ENCODE measurements at regions not wholly inside any gene's neighbourhood (a gene's known extent, or its start where the extent isn't known, plus 50 kb on each side); places are given as distances from the start of the nearest gene placed in this dataset.
A peak's percentile ranks its signal among the peaks of the same experiment; 100 is the strongest.
"Not testable (repeated sequence)": the region's sequence is repeated elsewhere in the genome, so short reads cannot be mapped to it uniquely, and the experiment has no call there.

DNA sequence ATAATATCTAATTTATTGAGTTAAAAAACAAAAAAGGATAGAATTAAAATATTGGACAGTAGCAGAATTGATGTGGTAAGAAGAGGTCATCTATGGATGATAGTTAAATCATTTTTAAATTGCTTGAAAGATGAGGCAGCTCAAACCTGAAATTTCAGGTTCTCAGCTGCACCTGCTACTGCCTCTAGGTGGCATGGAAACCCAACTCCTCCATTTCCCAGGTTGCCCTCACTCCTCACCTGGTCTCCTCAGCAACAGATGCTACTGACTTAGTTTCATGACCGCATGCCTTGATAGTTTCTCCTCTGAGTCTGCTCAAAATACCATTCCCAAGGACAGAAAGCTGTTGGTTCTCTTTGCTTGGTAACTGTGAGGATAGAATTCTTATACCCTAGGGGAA, 148.1 kb downstream of the ABHD5 start:
- no peak for DNase-seq

DNA sequence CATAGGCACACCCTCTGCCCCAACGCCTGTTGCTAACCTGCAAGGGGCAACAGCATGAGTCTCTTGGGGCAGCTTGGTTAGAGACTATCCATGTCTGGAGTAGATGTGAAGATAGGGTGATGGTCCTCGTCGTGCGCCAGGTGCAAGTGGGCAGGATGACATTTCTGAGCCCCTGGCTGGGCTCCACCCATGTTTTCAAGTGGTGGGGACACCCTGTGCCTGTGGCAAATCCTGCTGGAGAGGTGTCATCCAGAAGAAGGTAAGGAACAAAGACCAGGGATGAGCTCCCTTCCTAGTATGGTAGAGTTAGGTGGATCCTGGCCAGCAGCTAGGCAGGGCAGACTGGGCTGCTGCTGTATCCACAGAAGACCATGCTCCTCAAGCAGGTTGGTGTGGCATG, 152.6 kb downstream of the ABHD5 start:
- no peak for DNase-seq

GRCh38 chr3:43844757-43845156, 154.0 kb downstream of the ABHD5 start:
- no peak for DNase-seq

- not testable (repeated sequence) for DNase-seq
Observed at GRCh38 chr3:43845553-43845952, 154.8 kb downstream of the ABHD5 start.

- no peak for DNase-seq
Observed at GRCh38 chr3:43852066-43852465, 161.3 kb downstream of the ABHD5 start.

GRCh38 chr3:43854283-43854682, 163.5 kb downstream of the ABHD5 start:
- DNase-seq = no peak

- DNase-seq = no peak
Observed at GRCh38 chr3:43854916-43855315, 164.2 kb downstream of the ABHD5 start.

GRCh38 chr3:43855674-43856299, 165.0 kb downstream of the ABHD5 start:
- DNase-seq = peak; percentile 18

- no peak for DNase-seq
Observed at GRCh38 chr3:43856351-43856750, 165.6 kb downstream of the ABHD5 start.

GRCh38 chr3:43856761-43857160, 166.0 kb downstream of the ABHD5 start:
- DNase-seq = no peak

- no peak for DNase-seq
Observed at GRCh38 chr3:43857361-43858293, 166.9 kb downstream of the ABHD5 start.

DNA sequence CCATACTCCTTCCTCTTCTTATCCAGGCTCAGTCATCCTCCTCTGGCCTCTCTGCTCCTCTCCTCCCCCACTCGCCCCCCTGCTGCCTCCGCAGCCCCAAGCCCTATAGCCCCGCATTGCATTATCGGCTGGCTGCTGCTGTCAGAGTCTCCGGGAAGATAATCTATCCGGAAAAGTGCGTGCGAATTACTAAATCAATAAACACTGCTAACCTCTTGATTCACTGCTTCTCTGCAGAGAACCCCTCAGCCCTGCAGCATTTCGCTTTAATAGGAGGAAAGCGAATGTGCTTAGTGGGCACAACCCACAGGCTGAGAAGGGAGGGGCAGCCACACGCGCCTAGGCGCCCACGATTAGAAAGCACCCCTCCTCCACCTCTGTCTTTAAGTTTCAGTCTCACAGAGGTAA, 167.6 kb downstream of the ABHD5 start:
- DNase-seq = no peak

DNA sequence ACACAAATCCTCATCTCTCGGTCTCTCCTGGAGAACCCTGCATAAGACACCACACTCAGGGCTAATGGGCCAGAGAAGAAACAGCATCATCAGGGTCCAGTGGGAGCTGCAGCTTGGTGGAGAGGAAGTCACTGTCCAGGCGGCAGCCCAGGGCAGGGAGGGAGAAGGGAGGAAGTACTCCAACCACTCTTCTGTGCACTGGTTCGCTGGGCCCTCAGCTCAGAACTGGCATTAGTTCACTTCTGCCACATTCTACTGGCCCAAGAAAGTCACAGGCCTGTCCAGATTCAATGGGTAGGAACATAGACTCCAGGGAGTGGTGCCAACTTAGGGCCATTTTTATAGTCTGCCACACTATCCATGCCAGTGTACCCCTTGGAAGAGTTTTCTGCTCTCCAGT, 169.0 kb downstream of the ABHD5 start:
- DNase-seq = no peak

GRCh38 chr3:43861635-43862034, 170.9 kb downstream of the ABHD5 start:
- no peak for DNase-seq

DNA sequence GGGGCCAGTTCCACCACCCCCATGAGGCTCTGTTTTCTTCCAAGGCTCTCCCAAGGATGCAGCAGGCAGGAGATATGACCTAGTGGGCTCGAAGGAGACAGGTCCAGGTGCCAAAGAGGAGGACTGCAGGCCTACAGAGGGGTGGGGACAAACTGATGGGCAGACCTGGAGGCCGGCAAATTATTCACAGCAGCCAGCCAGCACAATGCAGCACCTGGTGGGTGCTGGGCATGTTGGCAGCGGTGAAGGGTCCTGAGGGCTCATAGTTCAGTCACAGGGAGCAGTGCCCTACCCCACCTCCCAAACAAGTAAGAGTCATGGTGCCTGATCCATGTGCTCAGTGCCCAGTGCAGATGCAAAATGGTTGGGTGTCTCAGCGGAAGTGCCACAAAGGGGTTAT, 171.7 kb downstream of the ABHD5 start:
- no peak for DNase-seq

DNA sequence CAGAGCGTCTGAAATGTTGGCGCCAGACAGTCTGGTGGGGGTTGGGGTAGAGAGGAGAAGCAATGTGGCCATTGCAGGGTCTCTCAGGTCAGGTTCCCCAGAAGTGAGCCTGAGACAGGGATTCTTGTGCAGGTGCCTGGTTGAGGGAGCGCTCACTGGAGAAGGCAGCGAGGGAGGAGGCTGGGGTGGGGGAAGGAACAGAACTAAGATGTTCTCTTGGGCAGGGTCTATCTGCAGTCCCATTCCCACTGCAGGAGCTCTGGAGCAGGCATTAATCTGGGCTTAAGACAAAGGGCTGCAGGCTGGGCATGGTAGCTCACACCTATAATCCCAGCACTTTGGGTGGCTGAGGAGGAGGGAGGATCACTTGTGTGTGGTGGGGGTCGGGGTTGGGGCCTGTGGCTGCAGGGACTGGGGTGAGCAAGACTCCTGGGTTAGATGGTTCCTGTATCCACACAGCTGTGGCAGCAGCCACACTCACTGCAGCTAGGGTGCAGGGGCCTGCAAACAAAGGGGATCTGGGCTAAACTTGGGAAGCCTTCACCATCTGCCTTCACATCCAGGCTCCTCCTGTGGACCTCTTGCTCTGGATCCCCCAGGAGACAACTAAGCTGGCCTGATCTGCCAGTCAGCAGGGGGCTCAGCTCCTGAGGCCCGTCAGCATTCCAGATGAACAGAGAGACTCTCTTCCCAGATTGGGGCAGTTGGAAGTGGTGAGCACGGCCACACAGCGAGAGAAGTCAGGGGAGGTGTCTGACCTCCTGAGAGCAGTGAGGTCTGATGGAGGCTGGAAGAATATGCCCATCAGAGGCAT, 172.5 kb downstream of the ABHD5 start:
- no peak for DNase-seq

DNA sequence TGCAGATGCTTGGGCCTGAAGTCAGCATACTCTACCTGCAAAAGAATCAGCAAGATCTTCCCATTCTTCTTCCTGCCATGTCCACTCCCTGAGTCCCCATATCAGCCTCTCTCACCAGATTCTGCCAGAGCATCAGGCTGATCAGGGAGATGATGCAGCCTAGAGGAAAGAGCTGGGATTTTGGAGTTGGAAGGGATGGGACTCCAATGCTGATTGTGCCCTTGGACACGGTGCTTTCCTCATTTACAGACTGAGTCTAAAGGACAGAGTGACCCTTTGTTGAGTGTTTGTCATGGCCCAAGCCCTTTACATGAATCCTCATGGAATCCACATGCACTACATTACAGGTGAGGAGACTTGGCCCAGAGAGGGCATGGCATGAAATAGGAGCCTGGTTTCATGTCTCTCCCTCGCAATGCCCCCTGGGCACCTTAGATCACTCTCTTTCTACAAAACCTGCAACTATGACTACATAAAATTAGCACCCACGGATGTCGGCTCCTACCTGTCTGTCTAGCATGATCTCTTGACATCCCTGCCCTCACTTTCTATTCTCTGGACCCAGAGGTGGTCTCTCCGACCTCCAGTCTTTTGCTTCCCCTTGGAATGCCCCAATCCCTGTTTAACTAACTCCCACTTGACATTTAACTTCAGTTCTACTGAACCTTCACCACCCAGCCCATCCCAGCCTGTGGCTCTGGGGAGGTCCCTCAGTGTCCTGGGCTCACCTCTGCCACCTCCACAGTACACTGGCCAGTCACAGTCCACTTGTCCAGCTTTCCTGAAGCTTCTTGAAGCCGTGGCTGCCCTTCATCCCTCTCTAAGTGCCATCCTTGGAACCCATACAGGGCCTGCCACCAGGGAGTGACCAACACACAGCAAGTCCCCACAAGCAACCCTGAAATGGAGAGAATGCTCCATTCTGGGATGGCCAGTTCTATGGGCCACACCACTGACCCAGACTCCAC, 173.5 kb downstream of the ABHD5 start:
- no peak for DNase-seq

DNA sequence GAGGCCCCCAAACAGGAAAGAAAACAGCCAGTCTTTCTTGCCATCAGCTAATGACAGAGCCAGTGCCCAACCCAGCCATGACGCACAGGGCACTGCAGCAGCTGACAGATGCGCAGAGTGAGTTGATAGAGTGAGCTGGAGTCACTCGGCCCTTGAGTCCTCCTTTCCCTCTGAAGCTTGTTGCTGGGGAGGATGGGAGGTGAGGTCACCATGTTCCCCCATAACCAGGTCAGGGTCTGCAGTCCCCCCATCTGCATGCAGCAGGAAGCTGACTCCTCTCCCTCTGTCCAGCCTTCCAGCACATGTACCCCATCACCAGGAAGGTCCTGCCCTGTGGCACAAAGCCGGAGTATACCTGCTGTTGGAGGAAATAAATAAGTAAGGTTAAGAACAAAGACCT, 174.6 kb downstream of the ABHD5 start:
- DNase-seq = no peak

GRCh38 chr3:43865887-43866528, 175.3 kb downstream of the ABHD5 start:
- DNase-seq = no peak

DNA sequence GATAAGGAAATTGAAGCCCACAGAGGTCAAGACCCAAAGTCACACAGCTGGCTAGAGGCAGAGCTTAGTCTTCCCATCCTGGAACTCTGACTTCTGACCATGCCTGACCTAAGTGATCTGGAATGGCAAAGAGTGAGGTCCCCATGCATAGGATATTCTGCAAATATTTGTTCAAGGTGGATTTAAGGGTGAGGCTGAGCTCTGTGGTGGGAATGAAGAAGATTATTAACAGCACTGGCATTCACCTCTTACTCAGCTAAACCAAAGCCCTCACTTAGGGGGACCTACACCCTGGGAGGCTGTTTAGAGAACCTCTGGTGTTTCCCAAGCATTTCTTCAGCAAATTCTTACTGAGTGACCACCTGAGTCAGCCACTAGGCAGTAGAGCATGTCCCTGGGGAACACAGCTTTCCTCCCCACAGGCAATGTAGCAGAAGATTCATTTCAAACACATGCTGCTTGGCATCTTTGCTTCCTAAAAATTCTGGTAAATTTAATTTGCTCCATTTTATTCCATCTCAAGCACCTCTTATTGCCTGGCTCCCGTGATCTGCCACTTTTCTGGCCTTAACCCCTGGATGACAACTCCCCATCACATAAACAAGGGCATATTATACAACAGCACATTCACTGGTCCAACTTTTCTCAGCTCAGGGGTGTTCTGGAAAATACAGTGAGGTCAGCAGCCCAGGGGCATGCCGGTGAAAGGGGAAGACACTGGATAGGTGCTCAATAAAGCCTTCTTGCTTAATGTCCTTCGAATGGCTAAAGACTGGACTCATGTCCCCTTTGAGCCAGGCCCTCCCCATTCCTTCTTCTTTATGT, 176.0 kb downstream of the ABHD5 start:
- no peak for DNase-seq
